ENCODE measurements at regions not wholly inside any gene's neighbourhood (a gene's known extent, or its start where the extent isn't known, plus 50 kb on each side); places are given as distances from the start of the nearest gene placed in this dataset.

DNA sequence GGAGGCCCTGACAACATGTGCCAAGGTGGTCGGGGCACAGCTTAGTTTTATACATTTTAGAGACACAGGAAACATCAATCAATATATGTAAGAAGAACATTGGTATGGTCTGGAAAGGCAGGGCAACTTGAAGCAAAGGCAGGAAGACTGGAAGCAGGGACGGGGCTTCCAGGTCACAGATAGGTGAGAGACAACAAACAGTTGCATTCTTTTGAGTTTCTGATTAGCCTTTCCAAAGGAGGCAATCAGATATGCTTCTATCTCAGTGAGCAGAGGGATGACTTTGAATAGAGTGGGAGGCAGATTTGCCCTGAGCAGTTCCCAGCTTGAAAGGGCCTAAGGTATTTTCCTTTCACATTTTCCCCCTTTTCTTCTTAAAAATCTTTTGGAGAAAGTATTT lies 311.0 kb upstream of the RGS17 start:
- Histone ChIP-seq H3K4me3 (no peak overlapping the region), H3K4me1 (replicated peaks in 1 of 2; ENCODE audit: control insufficient read depth in 2 of 2, insufficient read depth in 2 of 2, low read length in 2 of 2) (no peaks in the 10 kb centered on the region), H3K9ac (ENCODE audit: insufficient read depth in 1 of 2, low read depth in 2 of 2, low read length in 2 of 2) (no peak overlapping the region), H3K9me1 (ENCODE audit: control insufficient read depth, insufficient read depth, low read length) (no peaks in the 10 kb centered on the region), H3K27me3 (ENCODE audit: control insufficient read depth in 2 of 2, insufficient read depth in 2 of 2, low read length in 2 of 2) (no peaks in the 10 kb centered on the region), H3K27ac (ENCODE audit: extremely low read depth, low read depth, low read length) (no peak overlapping the region), H3K79me2 (ENCODE audit: control insufficient read depth, insufficient read depth, low read length) (no peaks in the 10 kb centered on the region), H2AFZ (ENCODE audit: low read depth, low read length) (no peak overlapping the region), H4K20me1 (replicated peaks; ENCODE audit: control insufficient read depth, insufficient read depth, low read length) (no peaks in the 10 kb centered on the region), H3K9me3 (replicated peaks; ENCODE audit: control insufficient read depth, insufficient read depth, low read depth, low read length) (no peaks in the 10 kb centered on the region), H3K36me3 (ENCODE audit: control insufficient read depth, insufficient read depth, low read length) (no peaks in the 10 kb centered on the region), H3K4me2 (ENCODE audit: insufficient read depth, low read length) (no peak overlapping the region)
- POLR2A ChIA-PET, result no interaction called here
- no peak for DNase-seq (ENCODE audit: extremely low read depth in 1 of 4, low spot score in 3 of 4)
- BruUV-seq (replicated peaks), result no TSS peak
- CTCF ChIA-PET (ENCODE audit: low intra/inter-chr PET ratio), result no interaction called here
- FAIRE-seq, result no peak
- in situ Hi-C loops (cut with MboI) (no loop called here), intact Hi-C loops (cut with micrococcal nuclease) (no loop called here)
- 0% methylated on average over 2 of the region's 2 CpGs for WGBS (ENCODE audit: insufficient coverage, low coverage, missing lambda C conversion rate)
- ATAC-seq, result no peak
- no peak for TF ChIP-seq ZNF586 (CRISPR knock-in tag; conservative IDR thresholded peaks at IDR 0.05)
- TF ChIP-seq GTF2E2 (tag; IDR thresholded peaks at IDR 0.05), result no peak
- no peak for TF ChIP-seq MCM7 (IDR thresholded peaks at IDR 0.05)
- TF ChIP-seq, protein P1, sequence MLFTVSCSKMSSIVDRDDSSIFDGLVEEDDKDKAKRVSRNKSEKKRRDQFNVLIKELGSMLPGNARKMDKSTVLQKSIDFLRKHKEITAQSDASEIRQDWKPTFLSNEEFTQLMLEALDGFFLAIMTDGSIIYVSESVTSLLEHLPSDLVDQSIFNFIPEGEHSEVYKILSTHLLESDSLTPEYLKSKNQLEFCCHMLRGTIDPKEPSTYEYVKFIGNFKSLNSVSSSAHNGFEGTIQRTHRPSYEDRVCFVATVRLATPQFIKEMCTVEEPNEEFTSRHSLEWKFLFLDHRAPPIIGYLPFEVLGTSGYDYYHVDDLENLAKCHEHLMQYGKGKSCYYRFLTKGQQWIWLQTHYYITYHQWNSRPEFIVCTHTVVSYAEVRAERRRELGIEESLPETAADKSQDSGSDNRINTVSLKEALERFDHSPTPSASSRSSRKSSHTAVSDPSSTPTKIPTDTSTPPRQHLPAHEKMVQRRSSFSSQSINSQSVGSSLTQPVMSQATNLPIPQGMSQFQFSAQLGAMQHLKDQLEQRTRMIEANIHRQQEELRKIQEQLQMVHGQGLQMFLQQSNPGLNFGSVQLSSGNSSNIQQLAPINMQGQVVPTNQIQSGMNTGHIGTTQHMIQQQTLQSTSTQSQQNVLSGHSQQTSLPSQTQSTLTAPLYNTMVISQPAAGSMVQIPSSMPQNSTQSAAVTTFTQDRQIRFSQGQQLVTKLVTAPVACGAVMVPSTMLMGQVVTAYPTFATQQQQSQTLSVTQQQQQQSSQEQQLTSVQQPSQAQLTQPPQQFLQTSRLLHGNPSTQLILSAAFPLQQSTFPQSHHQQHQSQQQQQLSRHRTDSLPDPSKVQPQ (CRISPR knock-in tag; IDR thresholded peaks at IDR 0.05; ENCODE audit: borderline replicate concordance), result no peak
- TF ChIP-seq, protein P2, sequence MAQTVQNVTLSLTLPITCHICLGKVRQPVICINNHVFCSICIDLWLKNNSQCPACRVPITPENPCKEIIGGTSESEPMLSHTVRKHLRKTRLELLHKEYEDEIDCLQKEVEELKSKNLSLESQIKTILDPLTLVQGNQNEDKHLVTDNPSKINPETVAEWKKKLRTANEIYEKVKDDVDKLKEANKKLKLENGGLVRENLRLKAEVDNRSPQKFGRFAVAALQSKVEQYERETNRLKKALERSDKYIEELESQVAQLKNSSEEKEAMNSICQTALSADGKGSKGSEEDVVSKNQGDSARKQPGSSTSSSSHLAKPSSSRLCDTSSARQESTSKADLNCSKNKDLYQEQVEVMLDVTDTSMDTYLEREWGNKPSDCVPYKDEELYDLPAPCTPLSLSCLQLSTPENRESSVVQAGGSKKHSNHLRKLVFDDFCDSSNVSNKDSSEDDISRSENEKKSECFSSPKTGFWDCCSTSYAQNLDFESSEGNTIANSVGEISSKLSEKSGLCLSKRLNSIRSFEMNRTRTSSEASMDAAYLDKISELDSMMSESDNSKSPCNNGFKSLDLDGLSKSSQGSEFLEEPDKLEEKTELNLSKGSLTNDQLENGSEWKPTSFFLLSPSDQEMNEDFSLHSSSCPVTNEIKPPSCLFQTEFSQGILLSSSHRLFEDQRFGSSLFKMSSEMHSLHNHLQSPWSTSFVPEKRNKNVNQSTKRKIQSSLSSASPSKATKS (CRISPR knock-in tag; IDR thresholded peaks at IDR 0.05), result no peak
- TF ChIP-seq U2AF2 (optimal IDR thresholded peaks at IDR 0.05; ENCODE audit: low read depth, low read length), result no peak
- TF ChIP-seq ASH1L (IDR thresholded peaks at IDR 0.05; ENCODE audit: borderline replicate concordance, low read depth, partially characterized antibody), result no peak
- TF ChIP-seq HMG20B (CRISPR knock-in tag; IDR thresholded peaks at IDR 0.05), result no peak
- TF ChIP-seq STAT5A (IDR thresholded peaks at IDR 0.05; ENCODE audit: borderline replicate concordance, low read length), result no peak
- TF ChIP-seq TEAD4 (IDR thresholded peaks at IDR 0.05; ENCODE audit: low read length), result no peak
- no peak for TF ChIP-seq TEAD4 (CRISPR knock-in tag; IDR thresholded peaks at IDR 0.05; ENCODE audit: borderline replicate concordance)
- TF ChIP-seq, protein P3, sequence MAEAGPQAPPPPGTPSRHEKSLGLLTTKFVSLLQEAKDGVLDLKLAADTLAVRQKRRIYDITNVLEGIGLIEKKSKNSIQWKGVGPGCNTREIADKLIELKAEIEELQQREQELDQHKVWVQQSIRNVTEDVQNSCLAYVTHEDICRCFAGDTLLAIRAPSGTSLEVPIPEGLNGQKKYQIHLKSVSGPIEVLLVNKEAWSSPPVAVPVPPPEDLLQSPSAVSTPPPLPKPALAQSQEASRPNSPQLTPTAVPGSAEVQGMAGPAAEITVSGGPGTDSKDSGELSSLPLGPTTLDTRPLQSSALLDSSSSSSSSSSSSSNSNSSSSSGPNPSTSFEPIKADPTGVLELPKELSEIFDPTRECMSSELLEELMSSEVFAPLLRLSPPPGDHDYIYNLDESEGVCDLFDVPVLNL (CRISPR knock-in tag; IDR thresholded peaks at IDR 0.05; ENCODE audit: low read depth), result no peak
- no peak for TF ChIP-seq XRCC3 (IDR thresholded peaks at IDR 0.05)
- TF ChIP-seq BACH1 (tag; IDR thresholded peaks at IDR 0.05), result no peak
- TF ChIP-seq, protein P4, sequence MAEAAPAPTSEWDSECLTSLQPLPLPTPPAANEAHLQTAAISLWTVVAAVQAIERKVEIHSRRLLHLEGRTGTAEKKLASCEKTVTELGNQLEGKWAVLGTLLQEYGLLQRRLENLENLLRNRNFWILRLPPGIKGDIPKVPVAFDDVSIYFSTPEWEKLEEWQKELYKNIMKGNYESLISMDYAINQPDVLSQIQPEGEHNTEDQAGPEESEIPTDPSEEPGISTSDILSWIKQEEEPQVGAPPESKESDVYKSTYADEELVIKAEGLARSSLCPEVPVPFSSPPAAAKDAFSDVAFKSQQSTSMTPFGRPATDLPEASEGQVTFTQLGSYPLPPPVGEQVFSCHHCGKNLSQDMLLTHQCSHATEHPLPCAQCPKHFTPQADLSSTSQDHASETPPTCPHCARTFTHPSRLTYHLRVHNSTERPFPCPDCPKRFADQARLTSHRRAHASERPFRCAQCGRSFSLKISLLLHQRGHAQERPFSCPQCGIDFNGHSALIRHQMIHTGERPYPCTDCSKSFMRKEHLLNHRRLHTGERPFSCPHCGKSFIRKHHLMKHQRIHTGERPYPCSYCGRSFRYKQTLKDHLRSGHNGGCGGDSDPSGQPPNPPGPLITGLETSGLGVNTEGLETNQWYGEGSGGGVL (CRISPR knock-in tag; IDR thresholded peaks at IDR 0.05), result no peak
- TF ChIP-seq ZNF282 (CRISPR knock-in tag; IDR thresholded peaks at IDR 0.05), result no peak
